PFSK-1 (cell line): ENCODE measurements at regions not wholly inside any gene's neighbourhood (a gene's known extent, or its start where the extent isn't known, plus 50 kb on each side); places are given as distances from the start of the nearest gene placed in this dataset.

Experiments used
- FOXP2 ChIP-seq: optimal IDR thresholded peaks from 2 replicates; pipeline ENCODE3; 2011; ENCODE audit warnings: borderline replicate concordance, control low read depth, inconsistent platforms; ENCODE audit not compliant: insufficient read depth; ENCODE audit errors: extremely low read length, extremely low read depth
- POLR2AphosphoS5 ChIP-seq: IDR thresholded peaks from 2 replicates; pipeline ENCODE4 v1.6.1; 2012; ENCODE audit warnings: low read depth, mild to moderate bottlenecking, control low read depth, low read length, moderate library complexity
- REST ChIP-seq, 2 experiments: IDR thresholded peaks; 2 replicates each; pipeline versions ENCODE4 v1.6.1 to v1.8.0; 2011 to 2012; ENCODE audit warnings: low read depth in 2 of 2, low read length in 2 of 2, control low read depth in 1 of 2, inconsistent platforms in 1 of 2, mild to moderate bottlenecking in 1 of 2, moderate library complexity in 1 of 2; ENCODE audit not compliant: insufficient read depth in 1 of 2
- SIN3A ChIP-seq: IDR thresholded peaks from 2 replicates; pipeline ENCODE4 v1.6.1; 2012; ENCODE audit warnings: mild to moderate bottlenecking, low read length, moderate library complexity, borderline replicate concordance; ENCODE audit not compliant: insufficient read depth
- TAF1 ChIP-seq: IDR thresholded peaks from 2 replicates; pipeline ENCODE4 v1.6.1; 2012; ENCODE audit warnings: low read length, control low read depth, borderline replicate concordance; ENCODE audit not compliant: insufficient read depth

DNA sequence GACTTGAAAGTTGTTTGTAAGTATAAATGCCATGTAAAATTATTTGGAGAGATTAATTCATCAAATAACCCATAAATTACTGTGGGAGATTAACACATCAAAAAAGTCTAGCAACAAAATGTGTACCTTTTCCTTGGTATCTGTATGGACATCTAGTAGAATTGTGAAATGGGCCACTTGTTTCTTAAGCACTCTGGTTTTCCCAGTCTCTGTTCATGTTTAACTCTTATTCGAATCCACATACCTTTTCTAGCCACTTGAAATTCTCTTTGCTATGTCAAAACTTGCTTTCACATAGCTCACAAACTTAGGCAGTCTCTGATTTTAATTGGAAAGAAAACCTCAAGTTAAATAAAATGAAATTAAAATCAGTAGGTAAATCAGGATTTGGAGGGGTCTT, 470.6 kb downstream of the LMO7 start:
- no peak for TF ChIP-seq SIN3A
- no peak for TF ChIP-seq TAF1

GRCh38 chr13:76094645-76095044, 458.5 kb downstream of the LMO7 start:
- no peak for TF ChIP-seq TAF1
- TF ChIP-seq REST (IDR thresholded peaks at IDR 0.05; ENCODE audit: insufficient read depth in 1 of 2, low read depth in 2 of 2, low read length in 2 of 2), result no peak
- TF ChIP-seq POLR2AphosphoS5, result no peak
- no peak for TF ChIP-seq SIN3A
- no peak for TF ChIP-seq FOXP2

- TF ChIP-seq TAF1 (no peak), REST (IDR thresholded peaks at IDR 0.05; ENCODE audit: insufficient read depth in 1 of 2, low read depth in 2 of 2, low read length in 2 of 2) (no peak), FOXP2 (no peak), SIN3A (no peak), POLR2AphosphoS5 (no peak)
Measured at GRCh38 chr13:76091076-76091475, 454.9 kb downstream of the LMO7 start.

DNA sequence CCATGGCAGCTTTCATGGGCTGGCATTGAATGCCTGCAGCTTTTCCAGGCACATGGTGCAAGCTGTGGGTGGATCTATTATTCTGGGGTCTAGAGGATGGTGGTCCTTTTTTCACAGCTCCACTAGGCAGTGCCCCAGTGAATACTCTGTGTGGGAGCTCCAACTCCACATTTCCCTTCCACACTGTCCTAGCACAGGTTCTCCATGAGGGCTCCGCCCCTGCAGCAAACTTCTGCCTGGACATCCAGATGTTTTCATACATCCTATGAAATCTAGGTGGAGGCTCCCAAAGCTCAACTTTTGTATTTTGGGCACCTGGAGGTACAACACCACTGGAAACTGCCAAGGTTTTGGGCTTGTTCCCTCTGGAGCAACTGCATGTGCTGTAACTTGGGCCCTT, 450.6 kb downstream of the LMO7 start:
- TF ChIP-seq TAF1 (no peak), REST (IDR thresholded peaks at IDR 0.05; ENCODE audit: insufficient read depth in 1 of 2, low read depth in 2 of 2, low read length in 2 of 2) (no peak), SIN3A (no peak), POLR2AphosphoS5 (no peak), FOXP2 (no peak)

DNA sequence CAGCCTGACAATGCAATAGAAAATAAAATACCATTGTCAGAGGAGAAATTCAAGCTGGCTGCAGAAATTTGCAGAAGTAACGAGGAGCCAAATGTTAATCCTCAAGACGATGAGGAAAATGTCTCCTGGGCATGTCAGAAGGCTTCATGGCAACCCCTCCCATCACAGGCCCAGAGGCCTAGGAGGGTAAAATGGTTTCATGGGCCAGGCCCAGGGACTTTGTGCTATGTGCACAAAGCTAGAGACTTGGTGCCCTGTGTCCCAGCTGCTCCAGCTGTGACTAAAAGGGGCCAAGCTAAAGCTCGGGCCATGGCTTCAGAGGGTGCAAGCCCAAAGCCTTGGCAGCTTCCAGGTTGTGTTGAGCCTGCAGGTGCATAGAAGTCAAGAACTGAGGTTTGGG, 431.7 kb downstream of the LMO7 start:
- TF ChIP-seq SIN3A, result no peak
- no peak for TF ChIP-seq REST (IDR thresholded peaks at IDR 0.05; ENCODE audit: insufficient read depth in 1 of 2, low read depth in 2 of 2, low read length in 2 of 2)
- no peak for TF ChIP-seq FOXP2
- TF ChIP-seq TAF1, result no peak
- no peak for TF ChIP-seq POLR2AphosphoS5
